NCI-H1092 (cell line): ENCODE measurements at regions not wholly inside any gene's neighbourhood (a gene's known extent, or its start where the extent isn't known, plus 50 kb on each side); places are given as distances from the start of the nearest gene placed in this dataset.
"Not testable (repeated sequence)": the region's sequence is repeated elsewhere in the genome, so short reads cannot be mapped to it uniquely, and the experiment has no call there.

ENCODE experiments used
- DNase-seq: peaks from one replicate; lab custom pipeline; 2025; lab: John Stamatoyannopoulos, UW

- DNase-seq: no peak
Measured at GRCh38 chr17:14547556-14547955, 246.7 kb downstream of the HS3ST3B1 start.

GRCh38 chr17:14547016-14547415, 246.1 kb downstream of the HS3ST3B1 start:
- DNase-seq: no peak

- no peak for DNase-seq
Measured at GRCh38 chr17:14545156-14545906, 244.4 kb downstream of the HS3ST3B1 start.

GRCh38 chr17:14541714-14542113, 240.8 kb downstream of the HS3ST3B1 start:
- no peak for DNase-seq

- DNase-seq: no peak
Measured at GRCh38 chr17:14539801-14540200, 238.9 kb downstream of the HS3ST3B1 start.

GRCh38 chr17:14532242-14532641, 231.4 kb downstream of the HS3ST3B1 start:
- DNase-seq: not testable (repeated sequence)

GRCh38 chr17:14525551-14526455, 224.9 kb downstream of the HS3ST3B1 start:
- DNase-seq: no peak

- no peak for DNase-seq
Measured at GRCh38 chr17:14522795-14523387, 222.0 kb downstream of the HS3ST3B1 start.

- DNase-seq: not testable (repeated sequence)
Measured at GRCh38 chr17:14518919-14519318, 218.0 kb downstream of the HS3ST3B1 start.

- no peak for DNase-seq
Measured at GRCh38 chr17:14514973-14515372, 214.1 kb downstream of the HS3ST3B1 start.

GRCh38 chr17:14513835-14514234, 213.0 kb downstream of the HS3ST3B1 start:
- DNase-seq: no peak

- no peak for DNase-seq
Measured at GRCh38 chr17:14510136-14510535, 209.3 kb downstream of the HS3ST3B1 start.

- DNase-seq: no peak
Measured at GRCh38 chr17:14508156-14508555, 207.3 kb downstream of the HS3ST3B1 start.

- DNase-seq: no peak
Measured at GRCh38 chr17:14506364-14506763, 205.5 kb downstream of the HS3ST3B1 start.

- DNase-seq: no peak
Measured at GRCh38 chr17:14505606-14506005, 204.7 kb downstream of the HS3ST3B1 start.

GRCh38 chr17:14499976-14500375, 199.1 kb downstream of the HS3ST3B1 start:
- DNase-seq: no peak

- no peak for DNase-seq
Measured at GRCh38 chr17:14498812-14499211, 197.9 kb downstream of the HS3ST3B1 start.

GRCh38 chr17:14494161-14494560, 193.3 kb downstream of the HS3ST3B1 start:
- DNase-seq: no peak

GRCh38 chr17:14489986-14490385, 189.1 kb downstream of the HS3ST3B1 start:
- DNase-seq: no peak

GRCh38 chr17:14488958-14489550, 188.2 kb downstream of the HS3ST3B1 start:
- no peak for DNase-seq

GRCh38 chr17:14487068-14487467, 186.2 kb downstream of the HS3ST3B1 start:
- no peak for DNase-seq

- no peak for DNase-seq
Measured at GRCh38 chr17:14482715-14483114, 181.8 kb downstream of the HS3ST3B1 start.
